SK-N-MC (cell line): ENCODE measurements at regions not wholly inside any gene's neighbourhood (a gene's known extent, or its start where the extent isn't known, plus 50 kb on each side); places are given as distances from the start of the nearest gene placed in this dataset.

ENCODE experiments used
- EZH2 ChIP-seq: fragments of 200-600 bp; sonication (generic); IDR thresholded peaks from one replicate; pipeline ENCODE4 v1.6.1; 2017; ENCODE audit warnings: antibody characterized with exemption
- FOXP2 ChIP-seq: optimal IDR thresholded peaks from 2 replicates; pipeline ENCODE3; 2011; ENCODE audit warnings: mild to moderate bottlenecking, moderate library complexity; ENCODE audit not compliant: insufficient read depth; ENCODE audit errors: extremely low read length, control extremely low read depth
- POLR2AphosphoS5 ChIP-seq: IDR thresholded peaks from 2 replicates; pipeline ENCODE4 v1.6.1; 2012; ENCODE audit warnings: mild to moderate bottlenecking, low read depth, low read length, borderline replicate concordance

- TF ChIP-seq POLR2AphosphoS5, result no peak
- no peak for TF ChIP-seq EZH2
- TF ChIP-seq FOXP2, result no peak
Observed at GRCh38 chr1:232357416-232357815, 272.5 kb downstream of the SIPA1L2 start.
